OCI-LY7 (cell line): ENCODE measurements at regions not wholly inside any gene's neighbourhood (a gene's known extent, or its start where the extent isn't known, plus 50 kb on each side); places are given as distances from the start of the nearest gene placed in this dataset.

ENCODE experiments used
- EZH2phosphoT487 ChIP-seq: fragments of 200-600 bp; sonication (generic); IDR thresholded peaks from 2 replicates; pipeline ENCODE4 v1.6.1; 2018; ENCODE audit warnings: low read depth, borderline replicate concordance, mild to moderate bottlenecking, mixed run types, antibody characterized with exemption, low read length, moderate library complexity, mixed read lengths
- TF ChIP-seq, protein P1 (sequence below): fragments of 200-600 bp; sonication (generic); conservative IDR thresholded peaks from 2 replicates; pipeline ENCODE4 v1.5.1; 2014; ENCODE audit warnings: mild to moderate bottlenecking, antibody characterized with exemption, low read length, moderate library complexity, mixed read lengths

DNA sequence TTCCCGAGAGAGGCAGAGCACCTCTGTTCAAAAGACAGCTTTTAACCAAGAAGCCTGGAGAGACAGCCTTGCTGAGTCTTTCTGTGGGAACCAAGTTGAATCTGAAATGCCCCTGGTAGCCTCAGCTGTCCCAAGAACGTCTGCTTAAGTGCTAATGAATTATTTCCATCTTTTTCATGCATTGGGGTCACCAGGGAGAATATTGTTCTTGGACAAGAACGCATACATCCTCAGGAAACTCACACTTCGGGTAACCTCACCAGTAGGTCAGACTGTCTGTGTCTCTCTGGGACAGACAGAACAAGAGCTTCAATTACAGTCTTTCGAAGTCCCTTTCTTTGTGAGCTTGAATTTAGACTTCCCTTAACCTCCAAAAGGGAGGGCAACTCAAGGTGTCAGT lies 134.6 kb upstream of the ADAMTS18 start:
- TF ChIP-seq, protein P1, sequence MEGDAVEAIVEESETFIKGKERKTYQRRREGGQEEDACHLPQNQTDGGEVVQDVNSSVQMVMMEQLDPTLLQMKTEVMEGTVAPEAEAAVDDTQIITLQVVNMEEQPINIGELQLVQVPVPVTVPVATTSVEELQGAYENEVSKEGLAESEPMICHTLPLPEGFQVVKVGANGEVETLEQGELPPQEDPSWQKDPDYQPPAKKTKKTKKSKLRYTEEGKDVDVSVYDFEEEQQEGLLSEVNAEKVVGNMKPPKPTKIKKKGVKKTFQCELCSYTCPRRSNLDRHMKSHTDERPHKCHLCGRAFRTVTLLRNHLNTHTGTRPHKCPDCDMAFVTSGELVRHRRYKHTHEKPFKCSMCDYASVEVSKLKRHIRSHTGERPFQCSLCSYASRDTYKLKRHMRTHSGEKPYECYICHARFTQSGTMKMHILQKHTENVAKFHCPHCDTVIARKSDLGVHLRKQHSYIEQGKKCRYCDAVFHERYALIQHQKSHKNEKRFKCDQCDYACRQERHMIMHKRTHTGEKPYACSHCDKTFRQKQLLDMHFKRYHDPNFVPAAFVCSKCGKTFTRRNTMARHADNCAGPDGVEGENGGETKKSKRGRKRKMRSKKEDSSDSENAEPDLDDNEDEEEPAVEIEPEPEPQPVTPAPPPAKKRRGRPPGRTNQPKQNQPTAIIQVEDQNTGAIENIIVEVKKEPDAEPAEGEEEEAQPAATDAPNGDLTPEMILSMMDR: no peak
- TF ChIP-seq EZH2phosphoT487: no peak
